Stimulated activated CD4-positive, alpha-beta T cell treated with anti-CD3 and anti-CD28 coated beads, Interleukin-1b, Interleukin-23, amount 100 ng/mL, for 24 hours (primary cell): ENCODE measurements at regions not wholly inside any gene's neighbourhood (a gene's known extent, or its start where the extent isn't known, plus 50 kb on each side); places are given as distances from the start of the nearest gene placed in this dataset.
"Not testable (repeated sequence)": the region's sequence is repeated elsewhere in the genome, so short reads cannot be mapped to it uniquely, and the experiment has no call there.

ENCODE experiments used
- DNase-seq, 4 experiments: peaks; one replicate each; pipeline ENCODE4 v3.0.0-alpha.2; 2020; ENCODE audit warnings: low read depth in 4 of 4, low spot score in 1 of 4

GRCh38 chr12:127780881-127781280 is 486.1 kb upstream of the TMEM132C start:
- no peak for DNase-seq

- no peak for DNase-seq
Observed at GRCh38 chr12:127781336-127781735, 485.6 kb upstream of the TMEM132C start.

- no peak for DNase-seq
Observed at GRCh38 chr12:127785540-127785939, 481.4 kb upstream of the TMEM132C start.

- DNase-seq = no peak
Observed at GRCh38 chr12:127785986-127786590, 480.9 kb upstream of the TMEM132C start.

GRCh38 chr12:127787544-127787943 is 479.4 kb upstream of the TMEM132C start:
- no peak for DNase-seq

- DNase-seq = no peak
Observed at GRCh38 chr12:127790376-127790775, 476.6 kb upstream of the TMEM132C start.

GRCh38 chr12:127791217-127791616 is 475.8 kb upstream of the TMEM132C start:
- DNase-seq = no peak

- no peak for DNase-seq
Observed at GRCh38 chr12:127797918-127798317, 469.1 kb upstream of the TMEM132C start.

GRCh38 chr12:127802271-127802670 is 464.7 kb upstream of the TMEM132C start:
- no peak for DNase-seq

GRCh38 chr12:127803545-127803944 is 463.4 kb upstream of the TMEM132C start:
- DNase-seq = no peak

GRCh38 chr12:127809275-127809674 is 457.7 kb upstream of the TMEM132C start:
- no peak for DNase-seq

- DNase-seq = no peak
Observed at GRCh38 chr12:127810041-127810440, 456.9 kb upstream of the TMEM132C start.

- not testable (repeated sequence) for DNase-seq
Observed at GRCh38 chr12:127810459-127810858, 456.5 kb upstream of the TMEM132C start.

GRCh38 chr12:127811988-127812387 is 455.0 kb upstream of the TMEM132C start:
- DNase-seq = no peak

GRCh38 chr12:127813147-127813546 is 453.8 kb upstream of the TMEM132C start:
- DNase-seq = no peak

GRCh38 chr12:127819056-127819455 is 447.9 kb upstream of the TMEM132C start:
- no peak for DNase-seq

GRCh38 chr12:127820271-127820670 is 446.7 kb upstream of the TMEM132C start:
- no peak for DNase-seq

- no peak for DNase-seq
Observed at GRCh38 chr12:127820846-127821245, 446.1 kb upstream of the TMEM132C start.

- DNase-seq = no peak
Observed at GRCh38 chr12:127822809-127823411, 444.1 kb upstream of the TMEM132C start.

GRCh38 chr12:127823801-127824200 is 443.2 kb upstream of the TMEM132C start:
- no peak for DNase-seq

- no peak for DNase-seq
Observed at GRCh38 chr12:127829281-127830064, 437.5 kb upstream of the TMEM132C start.

GRCh38 chr12:127830065-127830460 is 436.9 kb upstream of the TMEM132C start:
- no peak for DNase-seq
